ENCODE measurements at regions not wholly inside any gene's neighbourhood (a gene's known extent, or its start where the extent isn't known, plus 50 kb on each side); places are given as distances from the start of the nearest gene placed in this dataset.

GRCh38 chr13:56510836-56511235 is 629.9 kb upstream of the PRR20A start:
- TF ChIP-seq, protein P1, sequence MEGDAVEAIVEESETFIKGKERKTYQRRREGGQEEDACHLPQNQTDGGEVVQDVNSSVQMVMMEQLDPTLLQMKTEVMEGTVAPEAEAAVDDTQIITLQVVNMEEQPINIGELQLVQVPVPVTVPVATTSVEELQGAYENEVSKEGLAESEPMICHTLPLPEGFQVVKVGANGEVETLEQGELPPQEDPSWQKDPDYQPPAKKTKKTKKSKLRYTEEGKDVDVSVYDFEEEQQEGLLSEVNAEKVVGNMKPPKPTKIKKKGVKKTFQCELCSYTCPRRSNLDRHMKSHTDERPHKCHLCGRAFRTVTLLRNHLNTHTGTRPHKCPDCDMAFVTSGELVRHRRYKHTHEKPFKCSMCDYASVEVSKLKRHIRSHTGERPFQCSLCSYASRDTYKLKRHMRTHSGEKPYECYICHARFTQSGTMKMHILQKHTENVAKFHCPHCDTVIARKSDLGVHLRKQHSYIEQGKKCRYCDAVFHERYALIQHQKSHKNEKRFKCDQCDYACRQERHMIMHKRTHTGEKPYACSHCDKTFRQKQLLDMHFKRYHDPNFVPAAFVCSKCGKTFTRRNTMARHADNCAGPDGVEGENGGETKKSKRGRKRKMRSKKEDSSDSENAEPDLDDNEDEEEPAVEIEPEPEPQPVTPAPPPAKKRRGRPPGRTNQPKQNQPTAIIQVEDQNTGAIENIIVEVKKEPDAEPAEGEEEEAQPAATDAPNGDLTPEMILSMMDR (IDR thresholded peaks at IDR 0.05; ENCODE audit: extremely low read depth in 1 of 2, insufficient read depth in 1 of 2, low read depth in 1 of 2, low read length in 2 of 2), result no peak
- no peak for TF ChIP-seq POLR2A (IDR thresholded peaks at IDR 0.05; ENCODE audit: low read depth, low read length)
- no peak for TF ChIP-seq MYC (IDR thresholded peaks at IDR 0.05; ENCODE audit: low read depth, low read length)
- TF ChIP-seq POLR2AphosphoS5 (IDR thresholded peaks at IDR 0.05; ENCODE audit: insufficient read depth, low read depth, low read length), result no peak
- TF ChIP-seq, protein P2, sequence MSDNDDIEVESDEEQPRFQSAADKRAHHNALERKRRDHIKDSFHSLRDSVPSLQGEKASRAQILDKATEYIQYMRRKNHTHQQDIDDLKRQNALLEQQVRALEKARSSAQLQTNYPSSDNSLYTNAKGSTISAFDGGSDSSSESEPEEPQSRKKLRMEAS (IDR thresholded peaks at IDR 0.05; ENCODE audit: insufficient read depth, insufficient read length), result no peak
- TF ChIP-seq FOS (IDR thresholded peaks at IDR 0.05; ENCODE audit: borderline replicate concordance, insufficient read depth, low read length), result no peak
- no peak for TF ChIP-seq EZH2 (IDR thresholded peaks at IDR 0.05; ENCODE audit: borderline replicate concordance, low read depth, low read length, severe bottlenecking)
